ENCODE measurements at regions not wholly inside any gene's neighbourhood (a gene's known extent, or its start where the extent isn't known, plus 50 kb on each side); places are given as distances from the start of the nearest gene placed in this dataset.
"Not testable (repeated sequence)": the region's sequence is repeated elsewhere in the genome, so short reads cannot be mapped to it uniquely, and the experiment has no call there.

DNA sequence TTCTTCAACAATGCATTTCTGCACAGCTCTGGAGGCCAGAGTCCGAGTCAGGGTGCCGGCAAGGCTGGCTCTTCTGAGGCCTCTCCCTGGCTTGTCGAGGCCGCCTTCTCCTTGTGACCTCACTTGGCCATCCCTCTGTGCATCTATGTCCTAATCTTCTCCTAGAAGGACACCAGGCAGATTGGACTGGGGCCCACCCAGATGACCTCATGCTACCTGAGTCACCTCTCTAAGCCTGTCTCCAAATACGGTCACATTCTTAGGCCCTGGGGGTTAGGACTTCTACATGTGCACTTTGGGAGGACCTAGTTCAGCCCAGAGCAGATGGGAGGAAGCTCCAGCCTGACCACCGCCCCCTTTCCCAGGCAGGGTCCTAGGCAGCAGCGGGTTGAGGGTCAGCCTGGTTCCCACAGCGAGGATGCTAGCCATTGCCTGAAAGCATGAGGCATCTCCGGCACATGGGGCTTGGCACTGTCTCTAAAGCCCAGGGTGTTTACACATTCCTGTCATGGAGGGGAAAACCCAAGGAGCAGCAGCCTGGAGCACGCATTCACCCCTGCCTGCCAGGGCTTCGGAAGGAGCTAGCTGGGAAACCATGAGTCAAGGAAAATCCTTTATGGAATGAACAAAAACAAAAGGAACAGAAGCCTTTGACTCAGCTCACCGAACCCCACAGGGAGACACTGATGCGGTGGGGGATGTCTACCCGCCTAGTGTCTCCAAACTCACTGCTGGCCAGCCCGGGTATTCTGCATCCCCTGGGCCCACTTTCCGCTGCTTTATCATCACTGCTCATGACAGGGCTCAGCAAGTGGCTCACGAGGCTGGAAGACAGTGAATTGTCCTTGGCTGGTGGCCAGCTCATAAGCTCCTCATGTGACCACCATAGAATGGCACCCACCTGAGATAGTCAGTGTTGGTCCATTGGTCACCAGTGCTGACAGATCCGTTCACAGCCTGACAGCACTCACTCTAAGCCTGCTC lies 140.2 kb upstream of the ZNF469 start:
- DNase-seq (ENCODE audit: low spot score), result peak; percentile 73

DNA sequence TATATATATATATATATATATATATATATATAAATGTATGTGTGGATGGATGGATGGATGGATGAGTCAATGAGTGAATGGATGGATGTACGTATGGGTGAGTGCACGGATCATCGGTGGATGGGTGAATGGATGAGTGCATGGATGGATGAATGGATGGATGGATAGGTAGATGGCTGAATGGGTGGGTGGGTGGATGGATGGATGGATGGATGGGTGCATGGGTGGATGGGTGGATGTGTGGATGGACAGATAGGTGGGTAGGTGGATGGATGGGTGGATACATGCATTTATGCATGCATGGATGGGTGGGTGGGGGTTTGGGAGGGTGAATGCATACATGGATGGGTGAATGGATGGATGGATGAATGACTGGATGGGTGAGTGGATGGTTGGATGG lies 138.8 kb upstream of the ZNF469 start:
- DNase-seq (ENCODE audit: low spot score), result not testable (repeated sequence)

DNA sequence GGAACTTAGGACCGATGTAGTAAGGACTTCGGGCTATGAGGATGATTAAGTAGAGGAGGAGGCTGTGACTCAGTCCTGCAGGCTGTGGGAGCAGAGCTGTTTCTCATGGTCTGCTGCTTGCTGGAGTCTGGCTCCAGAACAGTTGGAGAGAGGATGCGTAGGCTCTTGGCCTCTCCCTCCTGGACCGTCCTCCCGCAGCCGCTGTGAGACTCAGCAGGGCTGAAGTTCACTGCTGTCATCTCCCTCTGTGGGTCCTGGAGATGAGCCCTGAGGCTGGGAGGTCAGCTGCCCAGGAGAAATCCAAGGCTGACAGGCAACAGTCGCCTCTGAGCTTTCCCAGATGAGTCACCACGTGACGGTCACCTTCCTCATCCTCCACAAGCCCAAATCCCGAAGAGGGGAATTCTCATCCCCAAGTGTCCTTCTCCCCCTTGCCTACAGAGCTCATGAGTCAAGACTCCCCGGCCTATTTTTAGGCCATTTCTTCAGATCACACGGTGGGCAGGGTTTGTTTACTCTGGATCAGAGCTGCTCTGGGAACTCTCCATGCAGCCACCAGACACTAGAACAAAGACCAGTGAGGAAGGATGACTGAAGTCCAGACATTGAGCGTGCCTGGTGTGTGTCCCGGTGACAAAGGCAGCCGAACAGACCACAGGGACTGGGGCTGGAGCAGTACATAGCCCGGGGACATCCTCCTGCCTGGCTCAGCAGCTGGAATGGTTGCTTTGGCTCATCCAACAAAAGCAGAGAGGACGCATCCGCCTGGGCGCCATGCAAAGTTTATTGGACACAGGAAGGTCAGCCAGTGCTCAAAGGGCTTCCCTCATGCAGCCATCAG lies 137.3 kb upstream of the ZNF469 start:
- DNase-seq (ENCODE audit: low spot score), result peak; percentile 76

DNA sequence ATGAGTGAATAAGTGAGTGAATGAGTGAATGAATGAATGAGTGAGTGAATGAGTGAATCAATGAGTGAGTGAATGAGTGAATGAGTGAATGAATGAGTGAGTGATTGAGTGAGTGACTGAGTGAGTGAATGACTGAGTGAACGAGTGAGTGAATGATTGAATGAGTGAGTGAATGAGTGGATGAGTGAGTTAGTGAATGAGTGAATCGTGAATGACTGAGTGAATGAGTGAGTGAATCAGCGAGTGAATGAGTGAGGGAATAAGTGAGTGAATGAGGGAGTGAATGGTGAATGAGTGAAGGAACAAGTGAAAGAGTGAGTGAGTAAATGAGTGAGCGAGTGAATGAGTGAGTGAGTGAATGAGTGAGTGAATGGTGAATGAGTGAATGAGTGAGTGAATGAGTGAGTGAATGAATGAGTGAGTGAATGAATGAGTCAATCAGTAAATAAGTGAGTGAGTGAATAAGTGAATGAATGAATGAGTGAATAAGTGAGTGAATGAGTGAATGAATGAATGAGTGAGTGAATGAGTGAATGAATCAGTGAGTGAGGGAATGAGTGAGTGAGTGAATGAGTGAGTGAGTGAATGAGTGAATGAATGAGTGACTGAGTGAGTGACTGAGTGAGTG lies 135.7 kb upstream of the ZNF469 start:
- DNase-seq (ENCODE audit: low spot score), result not testable (repeated sequence)

DNA sequence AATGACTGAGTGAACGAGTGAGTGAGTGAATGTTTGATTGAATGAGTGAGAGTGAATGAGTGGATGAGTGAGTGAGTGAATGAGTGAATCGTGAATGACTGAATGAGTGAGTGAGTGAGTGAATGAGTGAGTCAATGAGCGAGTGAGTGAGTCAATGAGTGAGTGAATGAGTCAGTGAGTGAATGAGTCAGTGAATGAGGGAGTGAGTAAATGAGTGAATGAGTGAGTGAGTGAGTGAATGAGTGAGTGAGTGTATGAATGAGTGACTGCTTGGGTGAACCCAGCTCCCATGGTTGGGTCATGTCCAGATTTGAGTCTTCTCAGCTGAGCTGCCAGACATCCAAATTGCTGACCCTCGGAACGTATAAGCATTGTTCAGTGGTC lies 135.2 kb upstream of the ZNF469 start:
- DNase-seq (ENCODE audit: low spot score), result not testable (repeated sequence)

DNA sequence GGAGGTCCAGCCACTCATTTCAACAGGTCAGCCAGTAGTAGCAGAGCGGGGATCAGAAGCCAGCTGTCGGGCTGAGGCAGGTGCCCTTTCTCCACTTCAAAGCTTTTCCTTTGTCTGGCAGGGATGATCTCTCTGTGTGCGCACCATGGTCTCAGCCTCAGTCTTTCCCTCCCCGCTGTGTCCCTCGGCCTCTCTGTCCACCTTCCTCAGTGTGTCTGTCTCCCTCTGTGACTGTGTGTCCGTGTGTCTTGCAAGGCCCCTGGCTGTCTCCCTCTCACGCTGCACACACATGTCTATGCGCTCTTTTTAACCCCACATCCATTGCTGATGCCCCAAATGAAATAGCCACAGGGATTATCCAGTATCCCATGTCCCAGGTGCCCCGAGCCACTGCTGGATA lies 134.0 kb upstream of the ZNF469 start:
- DNase-seq (ENCODE audit: low spot score), result not testable (repeated sequence)

DNA sequence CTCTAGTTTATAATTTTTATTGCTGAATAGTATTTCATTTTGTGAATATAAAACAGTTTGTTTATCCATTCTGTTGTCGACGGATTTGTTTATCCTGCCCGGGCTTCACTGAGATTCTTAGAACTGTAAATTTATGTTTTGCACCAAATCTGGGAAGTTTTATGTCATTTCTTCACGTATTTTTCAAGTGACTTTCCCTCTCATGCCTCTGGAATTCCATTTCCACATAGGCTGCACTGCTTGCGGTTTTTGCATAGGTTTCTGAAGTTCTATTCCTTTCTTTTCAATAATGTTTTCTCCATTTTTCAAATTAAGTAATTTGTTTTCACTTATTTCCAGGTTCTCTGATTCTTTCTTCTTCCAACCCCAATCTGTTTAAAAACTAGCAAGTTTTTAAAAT lies 132.4 kb upstream of the ZNF469 start:
- DNase-seq (ENCODE audit: low spot score), result not testable (repeated sequence)

DNA sequence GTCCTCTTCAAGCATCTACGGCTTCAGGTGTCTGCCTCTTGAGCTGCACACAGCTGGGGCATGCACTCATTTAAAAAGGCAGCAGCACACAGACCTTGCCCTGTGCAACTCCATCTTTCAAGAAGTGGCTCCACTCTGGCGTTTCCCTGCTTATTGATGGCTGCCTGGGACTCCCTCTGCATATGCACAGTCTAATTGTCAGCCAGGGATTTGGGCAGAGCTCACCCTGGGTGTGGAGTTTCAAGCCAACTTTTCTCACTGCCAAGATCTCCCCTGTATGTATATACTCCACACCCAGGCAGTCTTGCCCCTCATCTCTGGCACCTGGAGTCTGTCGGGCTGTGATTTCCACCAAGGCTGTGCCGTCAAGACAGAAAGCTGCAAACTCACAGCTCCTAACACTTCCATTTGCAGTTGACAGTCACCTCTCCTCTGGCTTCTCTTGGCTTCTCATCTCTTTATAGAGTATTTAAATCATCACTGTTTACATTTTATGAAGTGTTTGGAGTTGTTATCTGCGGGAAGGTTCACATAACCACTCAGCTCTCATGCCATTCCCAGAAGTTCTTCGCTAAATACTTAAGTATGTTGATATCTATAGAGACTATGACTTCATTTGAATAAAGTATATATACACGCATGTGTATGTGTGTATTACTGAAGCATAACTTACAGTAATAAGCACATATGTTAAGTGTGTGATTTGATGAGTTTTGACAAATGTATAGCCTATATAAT lies 130.5 kb upstream of the ZNF469 start:
- DNase-seq (ENCODE audit: low spot score), result not testable (repeated sequence)

DNA sequence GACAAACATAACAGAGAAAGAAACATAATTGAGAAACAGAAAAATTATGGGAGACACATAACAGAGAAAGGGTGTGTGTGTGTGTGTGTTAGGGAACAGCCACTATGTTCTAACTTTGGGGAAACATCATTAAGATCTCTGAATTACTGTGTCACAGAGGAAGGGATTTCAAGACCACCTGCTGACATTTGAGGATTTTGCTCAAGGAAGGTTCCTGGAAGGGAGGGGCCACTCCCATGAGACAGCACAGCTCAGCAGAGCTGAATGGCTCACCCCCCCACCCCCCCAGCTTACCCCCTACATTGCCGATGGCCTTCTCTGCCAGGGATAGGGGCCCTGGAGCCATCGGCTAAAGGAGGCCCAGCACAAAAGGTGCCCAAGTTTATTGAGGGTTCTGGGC lies 124.6 kb upstream of the ZNF469 start:
- DNase-seq (ENCODE audit: low spot score), result not testable (repeated sequence)

DNA sequence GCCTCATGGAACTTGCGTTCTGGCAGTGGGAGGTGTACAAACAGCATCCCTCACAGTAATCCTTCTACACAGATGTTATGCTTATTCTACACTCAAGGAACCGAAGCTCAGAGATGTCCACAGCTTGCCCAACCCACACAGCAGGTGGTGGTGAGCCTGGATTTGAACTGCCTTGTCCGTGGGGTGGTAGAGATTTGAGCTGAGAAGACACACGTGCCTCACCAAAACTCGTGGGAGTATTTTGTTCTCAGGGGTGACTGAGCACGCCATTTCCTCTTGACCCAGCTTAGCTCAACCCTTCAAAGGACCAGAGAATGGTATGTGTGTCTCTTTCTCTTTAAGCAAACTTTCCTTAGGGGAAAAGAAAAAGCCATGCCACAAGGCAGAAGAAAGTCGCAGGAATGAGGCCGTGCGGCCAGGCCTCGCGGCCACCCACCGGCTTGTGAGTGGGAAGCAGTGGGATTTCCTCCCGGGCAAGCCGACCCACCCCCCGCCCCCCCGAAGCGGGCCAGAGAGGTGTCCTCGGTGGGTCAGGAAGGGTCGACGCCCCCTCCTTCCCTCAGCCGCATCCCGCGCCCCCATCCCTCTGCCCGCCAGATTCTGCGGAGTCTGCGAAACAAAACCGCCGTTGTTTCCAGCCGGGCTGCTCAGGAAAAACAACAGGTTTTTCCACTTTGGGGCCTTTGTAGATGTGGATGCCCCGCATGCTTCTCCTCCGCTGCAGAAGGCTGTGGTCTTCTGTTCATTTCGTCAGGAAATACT lies 123.8 kb upstream of the ZNF469 start:
- not testable (repeated sequence) for DNase-seq (ENCODE audit: low spot score)

DNA sequence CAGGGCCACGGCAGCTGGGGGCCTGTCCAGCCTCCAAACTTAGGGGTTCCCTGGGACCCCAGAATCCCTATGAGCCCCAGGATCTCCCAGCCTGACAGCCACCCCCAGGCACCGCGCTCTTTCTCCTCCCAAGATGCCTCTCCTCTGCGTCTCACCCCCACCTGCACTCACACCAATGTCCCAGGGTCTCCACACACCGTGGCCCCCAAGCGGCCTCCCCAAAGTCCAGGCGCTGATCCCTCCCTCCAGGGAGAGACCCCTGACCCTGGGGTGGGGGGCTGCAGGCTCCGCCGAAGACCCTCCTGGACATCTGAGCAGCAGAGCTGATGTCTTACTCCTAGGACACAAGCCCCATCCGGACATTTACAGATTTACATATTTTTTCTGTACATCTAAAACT lies 123.2 kb upstream of the ZNF469 start:
- not testable (repeated sequence) for DNase-seq (ENCODE audit: low spot score)

DNA sequence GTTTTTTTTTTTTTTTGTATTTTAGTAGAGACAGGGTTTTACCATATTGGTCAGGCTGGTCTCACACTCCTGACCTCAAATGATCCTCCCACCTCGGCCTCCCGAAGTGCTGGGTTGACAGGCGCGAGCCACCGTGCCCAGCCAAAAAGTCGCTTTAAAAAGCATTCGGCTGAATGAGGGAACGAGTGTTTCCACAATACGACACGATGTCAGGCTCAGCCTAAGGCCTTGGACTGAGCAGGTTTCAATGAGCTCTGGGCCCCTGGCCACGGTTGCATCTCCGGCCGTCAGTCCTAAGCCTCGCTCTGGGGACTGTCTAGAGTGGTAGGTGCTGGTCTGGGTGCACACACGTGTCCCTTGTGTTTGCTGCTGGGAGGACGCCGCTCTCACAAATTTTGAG lies 122.6 kb upstream of the ZNF469 start:
- DNase-seq (ENCODE audit: low spot score), result not testable (repeated sequence)

DNA sequence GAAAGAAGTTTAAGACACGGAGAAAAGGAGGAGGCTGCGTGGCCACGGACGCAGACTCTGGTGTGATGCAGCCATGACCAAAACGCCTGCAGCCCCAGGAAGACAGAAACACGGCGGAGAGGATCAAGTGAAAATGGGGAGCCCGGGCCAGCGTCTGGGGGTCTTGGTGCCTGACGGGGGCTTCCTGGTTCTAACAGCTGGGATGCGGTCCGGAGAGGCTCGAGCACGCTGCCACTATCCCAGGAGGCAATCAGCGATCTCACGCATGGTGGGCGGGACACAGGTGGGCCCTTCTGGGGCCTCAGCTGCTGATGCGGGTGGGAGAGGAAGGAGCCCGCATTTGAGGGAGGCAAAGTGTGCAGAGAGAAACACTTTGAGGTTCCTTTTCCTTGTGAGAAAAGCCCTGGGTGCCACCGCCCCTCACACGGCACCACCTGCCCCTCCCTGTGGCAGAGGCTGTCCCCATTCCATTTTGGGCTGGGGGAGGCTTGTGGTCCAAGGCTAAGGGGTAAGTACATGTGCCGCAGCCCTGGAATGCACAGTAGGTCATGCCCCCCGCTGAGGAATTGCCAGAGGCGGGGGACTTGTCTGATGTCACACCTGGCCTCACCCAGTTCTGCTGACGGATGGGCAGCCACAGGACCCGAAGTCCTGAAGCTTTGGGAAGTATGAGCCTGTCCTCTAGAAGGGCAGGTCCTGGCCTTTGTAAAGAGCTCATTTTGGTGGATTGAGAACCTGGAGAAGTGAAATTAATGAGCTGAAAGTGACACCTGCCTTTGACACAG lies 121.7 kb upstream of the ZNF469 start:
- DNase-seq (ENCODE audit: low spot score), result not testable (repeated sequence)

DNA sequence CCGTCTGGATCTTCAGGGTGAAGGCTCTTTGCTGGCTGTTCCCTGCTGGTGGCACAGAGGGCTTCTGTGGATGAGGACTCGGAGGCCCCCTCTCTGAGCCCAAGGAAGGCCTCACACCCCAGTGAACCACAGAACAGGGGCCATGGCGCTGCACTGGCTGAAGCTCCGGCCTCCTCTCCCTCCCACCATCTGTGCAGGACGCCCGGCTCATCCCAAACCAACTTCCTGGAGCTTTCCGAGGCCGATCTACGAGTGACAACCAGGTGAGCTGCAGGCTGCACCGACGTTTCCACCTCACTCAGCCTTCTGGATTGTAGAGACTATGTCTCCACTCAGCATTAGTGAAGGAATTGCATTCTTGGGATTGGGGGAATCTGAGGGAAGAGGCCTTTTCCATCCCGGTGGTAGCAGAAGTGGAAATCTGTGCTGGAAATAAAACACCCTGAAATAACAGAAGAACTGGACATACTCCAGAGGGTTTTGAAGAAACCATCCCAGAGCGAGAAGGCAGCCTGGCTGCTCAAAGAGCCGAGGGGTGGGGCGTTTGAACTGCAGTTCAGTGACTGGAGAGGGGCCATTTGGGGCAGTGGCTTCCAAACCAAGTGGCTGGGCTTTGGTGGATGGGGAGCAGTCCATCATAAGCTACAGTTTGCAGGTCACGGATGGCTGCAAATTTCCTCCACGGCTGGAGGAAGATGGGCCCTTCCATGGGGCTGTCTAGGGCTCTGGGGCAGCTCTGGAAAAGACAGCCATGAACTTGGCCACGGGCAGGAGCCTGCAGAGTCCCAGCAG lies 120.7 kb upstream of the ZNF469 start:
- DNase-seq (ENCODE audit: low spot score), result not testable (repeated sequence)

DNA sequence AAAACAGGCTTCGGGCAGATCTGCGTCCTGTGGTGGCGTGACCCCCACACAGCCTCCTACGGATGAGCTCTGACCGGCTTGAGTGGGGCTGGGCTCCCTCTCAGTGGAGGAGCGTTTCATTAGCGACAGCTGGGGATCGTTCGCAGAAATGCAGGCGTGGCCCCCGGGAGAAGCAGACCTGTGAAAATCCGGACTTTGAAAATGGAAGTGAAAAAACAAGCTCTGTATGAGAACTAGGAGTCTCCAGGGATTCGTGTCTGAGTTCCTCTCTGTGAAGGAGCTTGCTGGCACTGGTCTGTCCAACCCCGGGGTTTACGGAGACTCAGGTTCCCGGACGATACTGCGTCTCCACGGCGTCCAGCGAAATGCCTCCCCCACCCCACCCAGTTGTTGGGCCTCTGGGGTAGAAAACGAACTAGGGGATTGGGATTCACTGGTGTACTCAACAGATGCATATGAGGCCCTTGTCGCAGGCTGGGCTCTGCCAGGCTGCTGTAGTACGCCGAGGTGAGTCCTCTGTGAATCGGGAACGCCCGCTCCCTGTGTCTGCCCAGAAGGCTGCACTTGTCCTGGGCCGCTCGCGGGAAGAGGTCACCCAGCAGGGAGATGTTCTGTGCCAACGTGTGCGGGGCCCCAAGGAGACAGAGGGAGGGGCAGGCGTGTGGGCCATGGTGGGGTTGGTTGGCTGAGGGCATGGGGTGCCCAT lies 119.7 kb upstream of the ZNF469 start:
- peak; percentile 88 for DNase-seq (ENCODE audit: low spot score)

DNA sequence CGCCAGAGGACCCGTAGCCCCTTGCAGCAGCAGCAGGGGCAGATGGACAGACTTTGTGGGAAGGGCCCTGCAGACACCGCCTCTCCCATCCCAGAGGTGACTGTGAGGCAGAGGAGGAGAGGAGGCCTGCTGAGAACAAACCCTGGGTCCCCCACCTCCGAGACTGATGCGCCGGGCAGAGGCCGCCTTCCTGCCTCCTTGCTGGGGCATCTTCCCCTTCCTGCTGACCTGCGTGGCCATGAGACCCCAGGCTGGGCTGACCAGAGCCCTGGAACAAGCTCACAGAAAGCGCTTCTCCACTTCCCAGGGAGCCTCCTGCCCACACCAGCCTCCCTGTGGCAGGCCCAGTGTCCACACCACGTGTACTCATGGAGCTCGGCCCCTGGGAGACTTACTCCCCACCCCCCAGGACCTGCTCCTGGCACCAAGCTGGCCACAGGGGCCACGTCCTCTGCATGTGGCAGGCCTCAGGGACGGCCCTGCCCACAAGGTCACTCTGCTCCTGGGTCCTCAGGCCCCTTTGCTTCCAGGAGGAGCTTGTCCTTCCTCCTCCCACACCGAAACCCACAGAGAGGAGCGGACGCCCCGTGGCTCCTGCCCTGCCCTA lies 119.0 kb upstream of the ZNF469 start:
- DNase-seq (ENCODE audit: low spot score), result not testable (repeated sequence)

DNA sequence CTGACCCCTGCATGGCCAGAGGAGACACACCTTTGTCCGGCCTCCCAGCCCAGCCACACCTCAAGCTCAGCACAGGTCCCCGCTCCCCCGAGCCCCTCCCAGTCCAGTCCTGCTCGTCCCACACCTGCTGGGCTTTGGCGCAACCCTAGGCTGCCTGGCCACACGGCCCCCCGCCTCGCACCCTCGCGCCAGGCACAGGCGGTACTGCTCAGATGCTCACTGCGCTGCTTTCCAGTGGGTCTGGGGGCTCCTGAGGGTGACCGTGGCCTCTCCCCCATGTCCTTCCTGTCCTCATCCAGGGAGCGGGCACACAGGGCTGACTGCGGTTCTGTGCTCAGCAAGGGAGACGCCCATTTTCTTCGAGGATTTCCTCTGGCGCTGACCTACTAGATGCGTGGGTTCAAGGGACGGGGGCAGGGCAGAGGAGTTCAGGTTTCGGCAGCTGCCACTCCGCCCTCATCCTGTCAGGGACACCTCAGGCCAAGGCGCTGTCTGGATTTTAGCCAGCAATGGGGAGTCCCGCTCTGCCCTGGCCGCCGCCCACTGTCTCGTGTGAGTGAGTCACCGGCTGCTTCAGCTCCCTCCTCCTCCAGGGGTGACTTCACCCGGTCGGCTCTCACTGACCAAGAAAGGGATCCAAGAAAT lies 118.0 kb upstream of the ZNF469 start:
- DNase-seq (ENCODE audit: low spot score), result peak; percentile 97
